ENCODE measurements at regions not wholly inside any gene's neighbourhood (a gene's known extent, or its start where the extent isn't known, plus 50 kb on each side); places are given as distances from the start of the nearest gene placed in this dataset.

DNA sequence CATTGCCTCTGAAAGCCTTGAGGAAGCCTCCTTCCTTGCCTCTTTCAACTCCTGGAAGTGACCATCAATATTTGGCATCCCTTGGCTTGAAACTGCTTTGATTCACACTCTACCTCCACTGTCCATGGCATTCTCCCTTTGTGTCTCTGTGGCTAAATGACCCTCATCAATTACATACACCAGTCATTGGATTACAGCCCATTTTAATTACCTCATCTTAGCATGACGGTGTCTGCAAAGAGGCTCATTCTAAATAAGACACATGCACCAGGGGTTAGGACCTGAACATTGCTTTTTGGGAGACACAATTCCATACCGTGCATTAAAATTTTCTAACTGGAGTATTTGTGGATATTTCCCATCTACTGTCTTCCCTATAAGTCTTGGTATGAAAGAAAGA is 60.7 kb upstream of the FAM9A start:
- TF ChIP-seq CTCF (IDR thresholded peaks at IDR 0.05; ENCODE audit: insufficient read depth, missing control alignments): no peak
- DNase-seq (ENCODE audit: insufficient read length, low spot score): no peak

GRCh38 chrX:8851231-8851886 is 50.2 kb upstream of the FAM9A start:
- no peak for TF ChIP-seq CTCF (IDR thresholded peaks at IDR 0.05; ENCODE audit: insufficient read depth, missing control alignments)
- FAIRE-seq (no peak), DNase-seq (ENCODE audit: insufficient read length, low spot score) (no peak)

More for the DNA sequence above, 60.7 kb upstream of the FAM9A start:
- peak; percentile 72 for FAIRE-seq

Measured in D721Med (cell line).